ENCODE measurements at regions not wholly inside any gene's neighbourhood (a gene's known extent, or its start where the extent isn't known, plus 50 kb on each side); places are given as distances from the start of the nearest gene placed in this dataset.

- H3K36me3 ChIP-seq: no peaks in the 10 kb centered on the region
- DNase-seq (ENCODE audit: low spot score): no peak
- no peaks in the 10 kb centered on the region for H3K9me3 ChIP-seq
- H3K4me3 ChIP-seq: no peak overlapping the region
- TF ChIP-seq, protein P1, sequence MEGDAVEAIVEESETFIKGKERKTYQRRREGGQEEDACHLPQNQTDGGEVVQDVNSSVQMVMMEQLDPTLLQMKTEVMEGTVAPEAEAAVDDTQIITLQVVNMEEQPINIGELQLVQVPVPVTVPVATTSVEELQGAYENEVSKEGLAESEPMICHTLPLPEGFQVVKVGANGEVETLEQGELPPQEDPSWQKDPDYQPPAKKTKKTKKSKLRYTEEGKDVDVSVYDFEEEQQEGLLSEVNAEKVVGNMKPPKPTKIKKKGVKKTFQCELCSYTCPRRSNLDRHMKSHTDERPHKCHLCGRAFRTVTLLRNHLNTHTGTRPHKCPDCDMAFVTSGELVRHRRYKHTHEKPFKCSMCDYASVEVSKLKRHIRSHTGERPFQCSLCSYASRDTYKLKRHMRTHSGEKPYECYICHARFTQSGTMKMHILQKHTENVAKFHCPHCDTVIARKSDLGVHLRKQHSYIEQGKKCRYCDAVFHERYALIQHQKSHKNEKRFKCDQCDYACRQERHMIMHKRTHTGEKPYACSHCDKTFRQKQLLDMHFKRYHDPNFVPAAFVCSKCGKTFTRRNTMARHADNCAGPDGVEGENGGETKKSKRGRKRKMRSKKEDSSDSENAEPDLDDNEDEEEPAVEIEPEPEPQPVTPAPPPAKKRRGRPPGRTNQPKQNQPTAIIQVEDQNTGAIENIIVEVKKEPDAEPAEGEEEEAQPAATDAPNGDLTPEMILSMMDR (IDR thresholded peaks at IDR 0.05): no peak
- H3K27me3 ChIP-seq: no peaks in the 10 kb centered on the region
- peaks cover 0 to 37% of the 10 kb centered on the region in 2 donors for H3K4me1 ChIP-seq
- H3K27ac ChIP-seq: no peak overlapping the region
Measured at GRCh38 chr20:1809131-1809572, 86.1 kb upstream of the SIRPA start.

DNA sequence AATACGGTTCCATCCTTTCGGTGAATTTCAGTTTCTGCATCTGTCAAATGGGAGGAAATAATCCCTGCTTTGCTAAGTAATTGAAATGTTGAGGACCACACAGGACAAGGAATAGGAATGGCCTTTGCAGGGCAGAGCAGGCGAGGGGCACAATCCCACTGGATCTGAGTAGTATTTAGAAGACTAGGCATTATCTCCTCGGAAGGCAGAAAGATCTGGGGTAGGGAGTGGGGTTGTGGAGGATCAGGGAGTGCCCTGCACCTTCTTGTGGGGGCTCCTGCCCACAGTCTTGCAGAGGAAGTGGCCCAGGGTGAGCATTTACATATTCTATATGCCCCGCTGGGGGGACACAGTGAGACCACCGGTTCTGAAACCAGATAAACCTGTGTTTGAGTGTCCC is 87.1 kb upstream of the SIRPA start:
- no peaks in the 10 kb centered on the region for H3K27me3 ChIP-seq
- H3K9me3 ChIP-seq: no peaks in the 10 kb centered on the region
- no peaks in the 10 kb centered on the region for H3K36me3 ChIP-seq
- no peak overlapping the region for H3K4me3 ChIP-seq
- TF ChIP-seq, protein P1 (IDR thresholded peaks at IDR 0.05): no peak
- no peak overlapping the region for H3K27ac ChIP-seq
- DNase-seq (ENCODE audit: low spot score): peak; percentile 23
- peaks cover 0 to 39% of the 10 kb centered on the region in 2 donors for H3K4me1 ChIP-seq

- H3K9me3 ChIP-seq: no peaks in the 10 kb centered on the region
- H3K27me3 ChIP-seq: no peaks in the 10 kb centered on the region
- peak; percentile 23 for DNase-seq (ENCODE audit: low spot score)
- H3K27ac ChIP-seq: no peak overlapping the region
- no peak overlapping the region for H3K4me3 ChIP-seq
- H3K4me1 ChIP-seq: peaks cover 0 to 39% of the 10 kb centered on the region in 2 donors
- TF ChIP-seq, protein P1 (IDR thresholded peaks at IDR 0.05): no peak
- H3K36me3 ChIP-seq: no peaks in the 10 kb centered on the region
Measured at GRCh38 chr20:1807394-1807793, 87.8 kb upstream of the SIRPA start.

DNA sequence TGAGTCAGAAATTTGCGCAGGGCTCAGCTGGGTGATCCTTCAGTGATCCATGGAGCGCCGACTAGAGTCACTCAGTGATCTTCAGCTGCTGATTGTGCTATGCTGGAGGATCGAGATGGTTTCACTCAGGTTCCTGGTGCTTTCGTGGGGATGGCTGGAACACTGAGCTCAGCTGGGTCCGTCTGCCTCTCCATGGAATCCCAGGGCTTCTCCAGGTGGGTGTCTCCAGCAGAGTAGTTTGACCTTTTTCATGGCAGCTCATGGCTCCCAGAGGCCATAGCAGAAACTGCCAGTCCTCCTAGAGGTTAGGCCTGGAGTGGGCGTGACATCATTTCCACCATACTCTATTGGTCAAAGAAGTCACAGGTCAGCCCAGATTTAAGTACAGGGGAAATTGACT is 88.8 kb upstream of the SIRPA start:
- TF ChIP-seq, protein P1 (IDR thresholded peaks at IDR 0.05): no peak
- peak; percentile 43 for DNase-seq (ENCODE audit: low spot score)
- H3K36me3 ChIP-seq: no peaks in the 10 kb centered on the region
- no peak overlapping the region for H3K4me3 ChIP-seq
- H3K4me1 ChIP-seq: peaks cover 0 to 39% of the 10 kb centered on the region in 2 donors
- H3K9me3 ChIP-seq: no peaks in the 10 kb centered on the region
- no peak overlapping the region for H3K27ac ChIP-seq
- H3K27me3 ChIP-seq: no peaks in the 10 kb centered on the region

- no peak for DNase-seq (ENCODE audit: low spot score)
- no peaks in the 10 kb centered on the region for H3K27me3 ChIP-seq
- H3K4me3 ChIP-seq: no peak overlapping the region
- peaks cover 0 to 36% of the 10 kb centered on the region in 2 donors for H3K4me1 ChIP-seq
- H3K9me3 ChIP-seq: no peaks in the 10 kb centered on the region
- TF ChIP-seq, protein P1 (IDR thresholded peaks at IDR 0.05): no peak
- H3K36me3 ChIP-seq: no peaks in the 10 kb centered on the region
- no peak overlapping the region for H3K27ac ChIP-seq
Measured at GRCh38 chr20:1805816-1806215, 89.4 kb upstream of the SIRPA start.

- H3K27ac ChIP-seq: no peak overlapping the region
- H3K9me3 ChIP-seq: no peaks in the 10 kb centered on the region
- TF ChIP-seq, protein P1 (IDR thresholded peaks at IDR 0.05): no peak
- no peaks in the 10 kb centered on the region for H3K36me3 ChIP-seq
- no peak overlapping the region for H3K4me3 ChIP-seq
- peaks cover 0 to 30% of the 10 kb centered on the region in 2 donors for H3K4me1 ChIP-seq
- peak; percentile 57 for DNase-seq (ENCODE audit: low spot score)
- no peaks in the 10 kb centered on the region for H3K27me3 ChIP-seq
Measured at GRCh38 chr20:1805161-1805581, 90.0 kb upstream of the SIRPA start.
